HEK293 (cell line): ENCODE measurements at regions not wholly inside any gene's neighbourhood (a gene's known extent, or its start where the extent isn't known, plus 50 kb on each side); places are given as distances from the start of the nearest gene placed in this dataset.

Experiments
- CTCF ChIA-PET: fragments of 350-600 bp; formaldehyde crosslinking; extraction: SDS; loops from one replicate; lab custom pipeline; 2021; ENCODE audit warnings: antibody characterized with exemption; lab: Yijun Ruan, JAX
- POLR2A ChIA-PET: fragments of 300-600 bp; formaldehyde crosslinking; extraction: SDS; loops from one replicate; lab custom pipeline; 2020; ENCODE audit warnings: antibody characterized with exemption, inconsistent platforms; lab: Yijun Ruan, JAX
- H3K27ac ChIP-seq: fragments of 200-500 bp; sonication (Bioruptor generic); 2 replicates; pipeline ENCODE4 v1.5.1; 2014; ENCODE audit warnings: low read depth, low read length, control low read depth, inconsistent platforms; ENCODE audit errors: extremely low read depth
- H3K36me3 ChIP-seq, 2 experiments: fragments of 200-500 bp in 1 of 2; sonication (Bioruptor generic) in 1 of 2; 1 replicate in 1 of 2; 2 replicates in 1 of 2; pipeline ENCODE4 v1.5.1; 2014 to 2017; ENCODE audit warnings: inconsistent platforms in 2 of 2, low read length in 2 of 2; ENCODE audit not compliant: control insufficient read depth in 2 of 2, insufficient read depth in 1 of 2
- H3K4me1 ChIP-seq: fragments of 200-500 bp; sonication (Bioruptor generic); 2 replicates; pipeline ENCODE4 v1.5.1; 2014; ENCODE audit warnings: mild to moderate bottlenecking, low read length, inconsistent platforms; ENCODE audit not compliant: control insufficient read depth, insufficient read depth
- H3K4me3 ChIP-seq: 2 replicates; pipeline ENCODE4 v1.5.1; 2011; ENCODE audit warnings: low read depth, mild to moderate bottlenecking, control low read depth, low read length, moderate library complexity
- H3K9me3 ChIP-seq: fragments of 200-500 bp; sonication (Bioruptor generic); 2 replicates; pipeline ENCODE4 v1.5.1; 2014; ENCODE audit warnings: low read depth, low read length, inconsistent platforms; ENCODE audit not compliant: control insufficient read depth, insufficient read depth
- BCL11A ChIP-seq: fragments of 450-650 bp; formaldehyde crosslinking; IDR thresholded peaks from 2 replicates; pipeline ENCODE4 v1.5.1; 2016; ENCODE audit warnings: low read depth, missing biosample characterization, missing genetic modification characterization
- EGR2 ChIP-seq: fragments of 450-650 bp; formaldehyde crosslinking; IDR thresholded peaks from 2 replicates; pipeline ENCODE4 v1.5.1; 2016; ENCODE audit warnings: low read depth, missing biosample characterization, missing genetic modification characterization
- KLF10 ChIP-seq: fragments of 450-650 bp; IDR thresholded peaks from 2 replicates; pipeline ENCODE4 v1.5.1; 2018; ENCODE audit warnings: missing biosample characterization, mild to moderate bottlenecking, missing genetic modification characterization
- KLF16 ChIP-seq: fragments of 450-650 bp; formaldehyde crosslinking; IDR thresholded peaks from 2 replicates; pipeline ENCODE4 v1.5.1; 2017; ENCODE audit warnings: missing biosample characterization, missing genetic modification characterization
- KLF8 ChIP-seq: fragments of 450-650 bp; formaldehyde crosslinking; IDR thresholded peaks from 2 replicates; pipeline ENCODE4 v1.5.1; 2016; ENCODE audit warnings: missing biosample characterization, missing genetic modification characterization
- MEIS1 ChIP-seq: sonication (generic); formaldehyde crosslinking; IDR thresholded peaks from 2 replicates; pipeline ENCODE4 v1.8.1; 2022; ENCODE audit warnings: missing genetic modification reagents, mild to moderate bottlenecking, borderline replicate concordance
- PRDM1 ChIP-seq: fragments of 450-650 bp; formaldehyde crosslinking; IDR thresholded peaks from 2 replicates; pipeline ENCODE4; 2016; ENCODE audit warnings: missing biosample characterization, missing genetic modification characterization
- PRDM10 ChIP-seq: fragments of 450-650 bp; formaldehyde crosslinking; IDR thresholded peaks from 2 replicates; pipeline ENCODE4 v1.5.1; 2016; ENCODE audit warnings: missing biosample characterization, missing genetic modification characterization
- PRDM6 ChIP-seq: fragments of 450-650 bp; formaldehyde crosslinking; IDR thresholded peaks from 2 replicates; pipeline ENCODE4 v1.5.1; 2017; ENCODE audit warnings: missing biosample characterization, missing genetic modification characterization
- SP3 ChIP-seq: fragments of 450-650 bp; formaldehyde crosslinking; IDR thresholded peaks from 2 replicates; pipeline ENCODE4 v1.5.1; 2016; ENCODE audit warnings: missing biosample characterization, missing genetic modification characterization
- YY2 ChIP-seq: fragments of 450-650 bp; formaldehyde crosslinking; IDR thresholded peaks from 2 replicates; pipeline ENCODE4 v1.5.1; 2016; ENCODE audit warnings: missing biosample characterization, missing genetic modification characterization
- ZBTB10 ChIP-seq: fragments of 450-650 bp; formaldehyde crosslinking; IDR thresholded peaks from 2 replicates; pipeline ENCODE4 v1.5.1; 2016; ENCODE audit warnings: missing biosample characterization, missing genetic modification characterization
- ZBTB6 ChIP-seq: fragments of 450-650 bp; formaldehyde crosslinking; IDR thresholded peaks from 2 replicates; pipeline ENCODE4 v1.5.1; 2017; ENCODE audit warnings: missing biosample characterization, missing genetic modification characterization
- ZEB2 ChIP-seq: fragments of 450-650 bp; formaldehyde crosslinking; IDR thresholded peaks from 2 replicates; pipeline ENCODE4 v1.5.1; 2016; ENCODE audit warnings: missing biosample characterization, missing genetic modification characterization
- ZFP41 ChIP-seq: fragments of 450-650 bp; formaldehyde crosslinking; IDR thresholded peaks from 2 replicates; pipeline ENCODE4 v1.5.1; 2016; ENCODE audit warnings: missing biosample characterization, missing genetic modification characterization, borderline replicate concordance
- ZIC2 ChIP-seq: fragments of 450-650 bp; formaldehyde crosslinking; IDR thresholded peaks from 2 replicates; pipeline ENCODE4 v1.5.1; 2016; ENCODE audit warnings: missing biosample characterization, missing genetic modification characterization
- ZNF112 ChIP-seq: fragments of 450-650 bp; formaldehyde crosslinking; IDR thresholded peaks from 2 replicates; pipeline ENCODE4 v1.5.0; 2017; ENCODE audit warnings: missing biosample characterization, missing genetic modification characterization
- ZNF138 ChIP-seq: fragments of 450-650 bp; formaldehyde crosslinking; IDR thresholded peaks from 2 replicates; pipeline ENCODE4 v1.5.1; 2016; ENCODE audit warnings: missing biosample characterization, missing genetic modification characterization, borderline replicate concordance
- ZNF140 ChIP-seq: fragments of 450-650 bp; formaldehyde crosslinking; IDR thresholded peaks from 2 replicates; pipeline ENCODE4 v1.5.1; 2016; ENCODE audit warnings: missing biosample characterization, missing genetic modification characterization
- ZNF2 ChIP-seq: fragments of 450-650 bp; formaldehyde crosslinking; IDR thresholded peaks from 2 replicates; pipeline ENCODE4 v1.5.1; 2016; ENCODE audit warnings: missing biosample characterization, missing genetic modification characterization
- ZNF274 ChIP-seq, 2 experiments: fragments of 200-500 bp in 1 of 2; fragments of 450-650 bp in 1 of 2; sonication (Bioruptor generic) in 1 of 2; formaldehyde crosslinking in 1 of 2; IDR thresholded peaks; 2 replicates each; pipeline versions ENCODE4 v1.5.1 to v1.6.1; 2014 to 2016; ENCODE audit warnings: borderline replicate concordance in 1 of 2, inconsistent platforms in 1 of 2, low read length in 1 of 2, missing biosample characterization in 1 of 2, missing genetic modification characterization in 1 of 2
- ZNF585B ChIP-seq: fragments of 450-650 bp; formaldehyde crosslinking; IDR thresholded peaks from 2 replicates; pipeline ENCODE4 v1.5.1; 2016; ENCODE audit warnings: missing biosample characterization, missing genetic modification characterization
- ZNF596 ChIP-seq: fragments of 450-650 bp; IDR thresholded peaks from 2 replicates; pipeline ENCODE4 v1.5.0; 2018; ENCODE audit warnings: missing biosample characterization, mild to moderate bottlenecking, missing genetic modification characterization, moderate library complexity
- ZNF639 ChIP-seq: fragments of 450-650 bp; formaldehyde crosslinking; IDR thresholded peaks from 2 replicates; pipeline ENCODE4 v1.5.1; 2016; ENCODE audit warnings: missing biosample characterization, missing genetic modification characterization
- ZNF660 ChIP-seq: fragments of 450-650 bp; IDR thresholded peaks from 2 replicates; pipeline ENCODE4 v1.5.1; 2018; ENCODE audit warnings: missing biosample characterization, mild to moderate bottlenecking, missing genetic modification characterization
- ZSCAN23 ChIP-seq: fragments of 450-650 bp; formaldehyde crosslinking; IDR thresholded peaks from 2 replicates; pipeline ENCODE4 v1.5.1; 2016; ENCODE audit warnings: missing biosample characterization, missing genetic modification characterization

GRCh38 chr22:46079861-46080821 is 70.2 kb upstream of the PPARA start:
- ChIA-PET CTCF (interaction anchor here (2.4 to 4.9 kb wide), 2 partner anchors 74 to 85 kb away, joined by 14 to 24 read pairs; no protein-coding TSS in a partner anchor), POLR2A (no interaction called here)
- Histone ChIP-seq H3K4me3 (no peak overlapping the region), H3K9me3 (no peaks in the 10 kb centered on the region), H3K36me3 (peaks cover 5 to 21% of the 10 kb centered on the region in 2 experiments; a peak in 1 of 3 replicates), H3K27ac (0 out of 2 replicates have a peak overlapping the region, but pooled peaks have one; percentile 27), H3K4me1 (peaks cover 16% of the 10 kb centered on the region)
- TF ChIP-seq ZNF140 (tag by site-specific recombination), result no peak
- no peak for TF ChIP-seq ZNF274 (IDR thresholded peaks at IDR 0.05; ENCODE audit: low read length)
- no peak for TF ChIP-seq ZNF274 (tag by site-specific recombination; IDR thresholded peaks at IDR 0.05; ENCODE audit: borderline replicate concordance)
- 0 out of 2 replicates have a peak, but pooled peaks have one; percentile 33 for TF ChIP-seq ZNF660
- TF ChIP-seq MEIS1 (CRISPR knock-in tag), result no peak
- peak; percentile 41 for TF ChIP-seq PRDM1 (tag by site-specific recombination)
- TF ChIP-seq ZBTB6, result no peak
- TF ChIP-seq ZNF639 (tag by site-specific recombination), result no peak
- no peak for TF ChIP-seq ZFP41
- TF ChIP-seq ZIC2 (tag by site-specific recombination), result peak; percentile 91
- TF ChIP-seq KLF8 (tag by site-specific recombination), result peak; percentile 87
- TF ChIP-seq KLF10 (tag by site-specific recombination), result peak; percentile 19; the same call in 1 of the 2 replicates
- peak; percentile 75 for TF ChIP-seq YY2 (tag by site-specific recombination)
- no peak for TF ChIP-seq BCL11A (tag by site-specific recombination)
- peak; percentile 60 for TF ChIP-seq PRDM10
- TF ChIP-seq ZNF585B (tag by site-specific recombination), result no peak
- TF ChIP-seq ZNF112 (tag by site-specific recombination), result no peak
- TF ChIP-seq ZNF596, result peak; percentile 47; the same call in 1 of the 2 replicates
- no peak for TF ChIP-seq ZNF138 (tag by site-specific recombination)
- TF ChIP-seq ZNF2, result 0 out of 2 replicates have a peak, but pooled peaks have one; percentile 36
- TF ChIP-seq KLF16 (tag by site-specific recombination), result peak; percentile 73
- TF ChIP-seq SP3 (tag by site-specific recombination), result peak; percentile 83
- TF ChIP-seq ZEB2 (tag by site-specific recombination), result peak; percentile 84
- TF ChIP-seq ZBTB10 (tag by site-specific recombination), result peak; percentile 48; the same call in 1 of the 2 replicates
- peak; percentile 85 for TF ChIP-seq EGR2 (tag by site-specific recombination)
- TF ChIP-seq ZSCAN23 (tag by site-specific recombination), result no peak
- TF ChIP-seq PRDM6 (tag by site-specific recombination), result no peak
